GM19467 (cell line): ENCODE measurements at regions not wholly inside any gene's neighbourhood (a gene's known extent, or its start where the extent isn't known, plus 50 kb on each side); places are given as distances from the start of the nearest gene placed in this dataset.

Experiments
- ATAC-seq: cut with Tn5 transposase; IDR thresholded peaks from one replicate; pipeline ENCODE4 v1.9.1; 2021; ENCODE audit warnings: mild to moderate bottlenecking, moderate library complexity; ENCODE audit not compliant: unreplicated experiment

DNA sequence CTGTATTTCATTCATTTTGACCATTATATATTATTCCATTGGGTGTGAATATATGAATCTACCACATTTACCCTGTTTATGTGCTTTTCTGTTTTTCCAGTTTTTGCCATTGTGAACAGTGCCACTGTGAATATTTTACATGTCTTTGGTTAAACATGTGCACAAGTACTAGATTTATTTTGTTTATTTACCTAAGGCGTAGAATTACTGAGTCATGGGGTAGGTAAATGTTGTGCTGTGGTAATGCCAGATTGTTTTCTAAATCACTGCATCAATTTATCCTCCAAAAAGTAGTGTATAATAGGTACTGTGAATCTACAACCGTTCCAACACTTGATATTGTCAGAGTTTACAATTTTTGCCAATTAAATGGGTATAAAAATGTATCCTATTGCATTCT, 362.1 kb upstream of the AGTR1 start:
- no peak for ATAC-seq

DNA sequence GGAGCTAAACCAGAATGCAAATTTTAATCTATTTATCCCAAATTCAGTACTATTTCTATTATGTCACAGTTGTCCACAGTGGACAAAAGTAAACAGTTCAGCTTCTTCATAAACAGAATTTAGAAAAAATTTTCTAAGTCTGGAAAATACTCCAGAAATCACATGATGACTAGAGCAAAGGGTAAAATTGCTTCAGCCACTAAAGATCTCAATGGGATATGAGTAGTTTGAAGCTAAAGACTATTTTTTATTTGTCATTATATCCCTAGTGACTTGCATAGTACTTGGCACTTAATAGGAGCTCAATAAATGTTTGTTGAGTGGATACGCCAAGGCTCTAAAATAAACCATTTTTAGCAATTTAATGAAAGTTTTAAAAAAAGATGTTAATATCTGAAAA, 354.3 kb upstream of the AGTR1 start:
- no peak for ATAC-seq

- ATAC-seq: no peak
These were observed 353.2 kb upstream of the AGTR1 start for GRCh38 chr3:148344521-148344920.

- ATAC-seq: no peak
These were observed 337.7 kb upstream of the AGTR1 start for GRCh38 chr3:148360051-148360450.

DNA sequence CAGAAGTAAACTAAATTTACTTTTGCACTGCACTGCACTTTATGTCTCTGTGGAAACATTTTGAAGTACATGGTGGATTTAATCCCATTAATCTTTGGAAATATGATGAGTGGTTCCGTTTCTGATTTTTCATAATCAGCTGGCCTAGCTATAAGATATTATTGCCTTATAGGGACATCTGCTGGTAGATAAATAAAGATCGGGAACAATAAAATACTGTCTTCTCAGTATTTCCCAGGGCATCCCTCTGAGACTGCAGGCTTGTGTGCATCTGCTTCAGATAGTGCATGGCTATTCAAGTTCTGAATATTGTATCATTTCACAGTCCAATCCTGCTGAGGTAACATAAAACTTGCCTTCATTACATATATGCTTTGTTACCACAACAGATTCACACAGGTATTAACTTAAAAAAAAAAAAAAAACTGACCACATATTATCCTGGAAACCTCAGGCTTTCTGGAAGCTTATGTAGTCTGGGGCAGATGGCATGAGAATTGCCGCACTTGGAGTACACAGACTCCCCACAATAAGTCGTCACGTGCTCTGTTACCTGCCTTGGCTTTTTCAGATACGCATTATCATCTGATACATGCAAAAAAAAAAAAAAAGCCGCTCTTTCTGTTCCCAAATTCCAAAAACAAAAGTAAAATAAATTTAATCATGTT, 330.8 kb upstream of the AGTR1 start:
- no peak for ATAC-seq

GRCh38 chr3:148367756-148368155, 329.9 kb upstream of the AGTR1 start:
- no peak for ATAC-seq

GRCh38 chr3:148369381-148369780, 328.3 kb upstream of the AGTR1 start:
- ATAC-seq: no peak

DNA sequence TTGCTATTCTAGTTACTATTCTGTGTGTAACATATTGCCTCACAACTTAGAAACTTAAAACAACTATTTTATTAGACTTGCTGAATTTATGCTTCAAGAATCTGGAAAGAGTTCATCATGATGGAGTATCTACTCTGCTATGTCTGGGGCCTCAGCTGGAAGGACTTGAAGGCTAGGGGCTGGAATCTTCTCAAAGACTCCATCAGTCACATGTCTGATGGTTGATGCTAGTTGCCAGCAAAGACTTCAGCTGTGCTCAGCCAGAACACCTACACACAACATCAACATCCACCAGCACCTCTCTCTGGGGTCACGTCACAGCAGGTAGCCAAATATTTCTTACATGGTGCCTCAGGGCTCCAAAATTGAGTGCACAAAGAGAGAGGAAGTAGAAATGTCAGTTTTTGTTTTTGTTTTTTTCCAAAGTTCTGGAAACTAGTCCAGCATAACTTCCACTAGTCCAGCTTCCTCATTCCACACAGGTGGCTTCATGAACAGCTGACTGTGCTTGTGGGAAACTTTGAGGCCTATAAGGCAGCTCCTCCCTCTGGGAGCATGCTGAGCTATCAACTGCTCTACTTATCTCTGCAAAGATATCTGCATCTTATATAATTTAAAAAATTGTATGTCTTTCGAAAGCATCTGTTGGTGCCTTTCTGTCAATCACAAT, 325.4 kb upstream of the AGTR1 start:
- ATAC-seq: no peak

DNA sequence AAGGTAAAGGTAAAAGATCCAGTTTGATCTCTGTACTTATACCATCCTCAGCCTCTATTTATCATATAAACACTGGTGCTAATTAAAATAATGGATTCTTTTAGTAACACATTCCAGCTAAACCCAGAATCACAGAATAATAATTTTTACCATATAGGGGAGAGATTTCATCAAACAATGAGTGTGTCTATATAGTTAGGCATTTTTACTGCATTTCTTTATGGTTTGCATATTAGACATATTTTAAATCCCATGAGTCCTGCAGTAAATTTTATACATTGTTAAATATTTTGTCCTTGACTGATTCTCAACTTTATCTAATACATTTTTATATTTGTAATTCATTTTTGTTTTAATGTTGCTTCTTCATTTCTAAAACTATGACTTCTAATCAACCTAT, 323.7 kb upstream of the AGTR1 start:
- ATAC-seq: no peak

- ATAC-seq: peak; percentile 87
These were observed 317.8 kb upstream of the AGTR1 start for GRCh38 chr3:148379763-148380382.

DNA sequence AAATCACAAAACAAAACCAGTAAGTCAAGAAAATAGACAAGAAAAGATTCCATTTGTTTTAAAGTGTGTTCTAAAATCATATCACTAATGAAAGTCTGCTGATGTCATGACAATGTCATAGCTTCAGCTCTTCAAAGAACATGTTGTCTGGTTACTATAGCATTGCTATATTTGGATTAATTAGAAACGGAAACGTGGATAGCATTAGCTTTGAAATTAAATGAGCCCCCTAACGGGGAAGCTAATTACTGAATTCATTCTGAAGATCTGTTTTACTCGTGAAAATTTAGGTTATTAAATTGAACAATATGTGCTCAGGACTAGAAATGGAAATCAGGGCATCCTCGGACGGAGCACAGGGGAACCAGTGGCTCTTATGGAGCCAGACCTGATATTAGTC, 316.7 kb upstream of the AGTR1 start:
- no peak for ATAC-seq

DNA sequence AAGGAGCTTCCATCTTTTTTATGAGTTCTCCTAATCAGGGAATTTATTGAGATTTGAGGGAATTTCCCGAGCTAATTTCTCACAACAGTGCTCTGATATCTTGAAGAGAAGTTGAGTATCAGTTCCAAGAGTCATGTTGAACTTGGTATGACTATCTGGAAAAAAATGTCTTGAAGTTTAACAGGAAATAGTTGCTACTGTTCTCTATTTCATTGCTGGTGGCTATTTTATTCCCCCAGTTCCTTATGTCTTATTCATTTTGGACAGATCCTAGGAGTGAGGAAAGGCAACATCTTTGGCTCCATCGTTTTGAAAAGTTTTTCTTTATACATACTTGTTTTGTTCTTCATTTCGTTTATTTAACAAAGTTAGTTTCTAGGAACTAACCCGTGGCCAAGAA, 307.8 kb upstream of the AGTR1 start:
- ATAC-seq: no peak

GRCh38 chr3:148395821-148396220, 301.9 kb upstream of the AGTR1 start:
- no peak for ATAC-seq

DNA sequence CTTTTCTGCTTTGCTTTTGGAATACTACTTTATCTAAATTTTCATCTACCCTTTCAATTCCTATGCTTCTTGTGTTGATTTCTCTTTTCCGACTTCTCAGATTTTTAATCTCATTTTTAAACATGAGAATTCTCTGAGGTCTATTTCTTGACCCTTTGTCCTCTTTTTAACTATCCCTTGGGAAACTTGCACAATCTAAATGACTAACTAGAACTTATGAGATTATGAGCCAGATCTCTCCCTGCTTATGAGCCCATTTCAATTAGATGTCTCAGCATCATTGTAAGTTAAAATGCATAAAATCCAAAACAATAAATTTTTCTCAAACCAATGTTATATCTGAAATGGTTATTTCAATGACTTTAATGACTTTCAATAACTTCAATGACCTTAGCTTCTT, 296.9 kb upstream of the AGTR1 start:
- ATAC-seq: no peak

DNA sequence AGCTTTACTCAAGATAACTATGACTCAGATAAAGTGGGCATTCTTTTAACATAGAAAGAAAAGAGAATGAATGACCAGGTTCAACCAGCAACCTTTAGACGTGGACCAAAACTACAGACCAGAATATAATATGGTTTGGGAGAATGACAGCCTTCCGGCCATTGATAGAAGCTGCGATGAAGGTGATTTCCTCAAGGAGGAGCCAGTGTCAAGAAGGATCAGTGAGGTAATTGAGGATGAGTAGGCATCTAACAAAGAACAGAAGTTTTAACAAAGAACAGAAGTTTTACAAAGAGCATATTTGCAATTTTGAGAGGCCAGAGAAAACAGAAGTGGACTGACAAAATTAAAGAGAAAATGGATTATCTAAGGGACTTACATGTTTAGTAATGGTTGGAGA, 289.0 kb upstream of the AGTR1 start:
- ATAC-seq: no peak

DNA sequence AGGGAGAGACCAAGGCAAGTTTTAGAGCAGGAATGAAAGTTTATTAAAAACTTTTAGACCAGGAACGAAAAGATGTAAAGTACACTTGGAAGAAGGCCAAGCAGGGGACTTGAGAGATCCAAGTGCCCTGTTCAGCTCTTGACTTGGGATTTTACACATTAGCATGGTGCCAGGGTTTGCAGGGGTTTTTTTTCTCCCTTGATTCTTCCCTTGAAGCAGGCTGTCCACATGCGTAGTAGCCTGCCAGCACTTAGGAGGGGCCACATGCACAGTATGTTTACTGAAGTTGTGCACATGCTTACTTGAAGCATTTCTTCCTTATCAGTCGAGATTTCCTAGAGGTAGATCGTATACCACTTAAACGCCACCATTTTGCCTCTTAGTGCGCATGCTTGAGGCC, 277.5 kb upstream of the AGTR1 start:
- ATAC-seq: no peak

DNA sequence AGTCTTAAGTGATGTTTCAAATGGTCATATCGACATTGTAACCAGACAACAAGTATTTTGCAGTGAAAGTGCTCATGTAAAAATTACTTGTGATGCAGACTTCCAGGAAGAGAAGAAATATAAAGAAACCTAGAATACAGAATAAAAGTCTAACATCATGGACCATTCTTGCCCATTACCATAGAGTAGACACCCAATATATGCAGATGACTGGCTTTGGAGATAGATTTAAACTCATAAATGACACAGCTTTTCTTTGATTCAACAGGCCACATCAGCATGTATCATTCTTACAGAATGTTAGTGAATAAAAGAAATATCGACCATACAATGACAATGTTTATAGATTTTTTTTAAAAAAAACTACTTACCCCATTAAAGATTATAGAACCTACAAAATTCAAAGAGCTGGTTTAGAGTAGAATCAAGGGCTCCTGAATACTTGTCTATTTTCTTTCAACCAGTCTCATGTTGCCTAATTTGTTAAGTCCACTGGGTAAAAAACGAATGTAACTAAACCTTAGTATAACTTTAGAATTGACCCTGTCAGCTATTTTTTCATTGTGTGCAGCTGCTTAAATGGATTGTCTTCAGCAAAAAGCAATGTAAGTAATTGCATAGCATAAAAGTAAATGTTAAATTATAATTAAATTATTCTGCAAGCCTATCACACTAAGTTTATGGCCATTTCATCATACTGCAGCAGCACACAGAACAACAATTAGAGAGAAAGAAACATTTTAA, 268.7 kb upstream of the AGTR1 start:
- ATAC-seq: no peak

GRCh38 chr3:148433665-148434064, 264.0 kb upstream of the AGTR1 start:
- no peak for ATAC-seq

GRCh38 chr3:148435534-148435933, 262.2 kb upstream of the AGTR1 start:
- no peak for ATAC-seq

DNA sequence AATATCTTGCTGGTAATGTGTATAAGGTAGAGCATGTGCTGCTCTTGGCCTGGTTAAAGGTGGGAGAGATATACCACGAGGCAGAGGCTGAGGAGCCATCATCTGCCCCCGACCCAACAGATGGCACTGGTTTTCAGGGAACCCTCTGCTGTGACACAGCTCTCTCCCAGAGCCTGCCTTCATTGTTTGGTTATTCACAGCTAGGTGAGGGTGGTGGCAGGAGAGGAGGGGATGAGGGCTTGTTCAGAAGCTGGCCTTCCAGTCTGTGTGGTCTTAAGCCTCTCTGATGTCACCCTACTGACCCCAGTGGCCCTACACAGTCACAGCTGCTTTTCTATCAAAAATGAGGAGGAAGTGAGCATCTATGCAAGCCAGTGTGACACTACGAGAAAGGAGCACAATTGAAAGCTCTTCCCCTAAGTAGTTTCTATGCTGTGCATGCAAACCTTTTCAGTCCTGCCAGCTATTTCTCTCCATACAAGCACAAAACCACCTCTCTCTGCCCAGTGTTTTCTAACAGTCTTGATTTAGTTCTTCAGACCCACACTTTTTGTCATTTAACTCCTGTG, 258.4 kb upstream of the AGTR1 start:
- peak; percentile 81 for ATAC-seq

GRCh38 chr3:148441191-148441590, 256.5 kb upstream of the AGTR1 start:
- ATAC-seq: no peak
